SK-N-SH treated with all-trans-retinoic acid at 6 μM for 48 hours (cell line): ENCODE measurements at regions not wholly inside any gene's neighbourhood (a gene's known extent, or its start where the extent isn't known, plus 50 kb on each side); places are given as distances from the start of the nearest gene placed in this dataset.
A peak's percentile ranks its signal among the peaks of the same experiment; 100 is the strongest.

Experiments
- ATAC-seq: fragments of 200-7000 bp; cut with Tn5 transposase; 3 replicates; pipeline ENCODE4 v1.9.1; 2020; ENCODE audit warnings: mild to moderate bottlenecking, moderate library complexity
- ARNTL ChIP-seq: fragments of 450-650 bp; formaldehyde crosslinking; IDR thresholded peaks from 2 replicates; pipeline ENCODE4 v1.5.0; 2020; ENCODE audit warnings: low read depth, mild to moderate bottlenecking, moderate library complexity, borderline replicate concordance
- BACH2 ChIP-seq: fragments of 250-450 bp; sonication (Bioruptor Pico); IDR thresholded peaks from 2 replicates; pipeline ENCODE4 v1.9.0; 2021; ENCODE audit warnings: mild to moderate bottlenecking, borderline replicate concordance
- CREB5 ChIP-seq: fragments of 250-450 bp; sonication (Bioruptor Pico); IDR thresholded peaks from 2 replicates; pipeline ENCODE4 v1.5.1; 2020; ENCODE audit warnings: low read depth, mild to moderate bottlenecking, moderate library complexity
- CSDC2 ChIP-seq: fragments of 250-450 bp; sonication (Bioruptor Pico); IDR thresholded peaks from 2 replicates; pipeline ENCODE4 v1.5.0; 2020; ENCODE audit warnings: mild to moderate bottlenecking, moderate library complexity
- CSRNP3 ChIP-seq: fragments of 250-450 bp; sonication (Bioruptor Pico); IDR thresholded peaks from 2 replicates; pipeline ENCODE4 v1.5.1; 2021; ENCODE audit warnings: mild to moderate bottlenecking, moderate library complexity
- ESRRG ChIP-seq: fragments of 250-450 bp; sonication (Bioruptor Pico); IDR thresholded peaks from 2 replicates; pipeline ENCODE4 v1.6.1; 2021; ENCODE audit warnings: mild to moderate bottlenecking
- GLIS3 ChIP-seq: fragments of 250-450 bp; sonication (Bioruptor Pico); IDR thresholded peaks from 2 replicates; pipeline ENCODE4 v1.5.0; 2020; ENCODE audit warnings: mild to moderate bottlenecking, moderate library complexity
- ISL1 ChIP-seq: fragments of 250-450 bp; sonication (Bioruptor Pico); IDR thresholded peaks from 2 replicates; pipeline ENCODE4 v2.1.2; 2022; ENCODE audit warnings: mild to moderate bottlenecking, moderate library complexity
- OSR1 ChIP-seq: fragments of 250-450 bp; sonication (Bioruptor Pico); IDR thresholded peaks from 2 replicates; pipeline ENCODE4 v1.8.0; 2022; ENCODE audit warnings: moderate library complexity, mild to moderate bottlenecking, inconsistent platforms
- PATZ1 ChIP-seq: fragments of 250-450 bp; sonication (Bioruptor Pico); IDR thresholded peaks from 2 replicates; pipeline ENCODE4 v1.8.0; 2020; ENCODE audit warnings: mild to moderate bottlenecking, moderate library complexity, borderline replicate concordance
- PPARA ChIP-seq: fragments of 250-450 bp; sonication (Bioruptor Pico); IDR thresholded peaks from 2 replicates; pipeline ENCODE4 v1.5.0; 2020; ENCODE audit warnings: mild to moderate bottlenecking, borderline replicate concordance
- RARB ChIP-seq: fragments of 250-450 bp; sonication (Bioruptor Pico); IDR thresholded peaks from 2 replicates; pipeline ENCODE4 v1.8.0; 2021; ENCODE audit warnings: mild to moderate bottlenecking, moderate library complexity
- SNAI2 ChIP-seq: fragments of 250-450 bp; sonication (Bioruptor Pico); IDR thresholded peaks from 2 replicates; pipeline ENCODE4 v1.5.0; 2020; ENCODE audit warnings: mild to moderate bottlenecking, moderate library complexity
- TOX ChIP-seq: fragments of 250-450 bp; sonication (Bioruptor Pico); IDR thresholded peaks from 2 replicates; pipeline ENCODE4 v1.8.0; 2021; ENCODE audit warnings: mild to moderate bottlenecking, moderate library complexity, borderline replicate concordance
- TSHZ2 ChIP-seq: fragments of 250-450 bp; sonication (Bioruptor Pico); IDR thresholded peaks from 2 replicates; pipeline ENCODE4 v1.5.0; 2020; ENCODE audit warnings: mild to moderate bottlenecking, moderate library complexity
- ZC3H10 ChIP-seq: fragments of 250-450 bp; sonication (Bioruptor Pico); IDR thresholded peaks from 2 replicates; pipeline ENCODE4 v1.5.1; 2021; ENCODE audit warnings: mild to moderate bottlenecking, moderate library complexity
- ZFP3 ChIP-seq: fragments of 250-450 bp; sonication (Bioruptor Pico); IDR thresholded peaks from 2 replicates; pipeline ENCODE4 v1.5.0; 2020; ENCODE audit warnings: mild to moderate bottlenecking, moderate library complexity
- ZFP30 ChIP-seq: fragments of 450-650 bp; formaldehyde crosslinking; IDR thresholded peaks from 2 replicates; pipeline ENCODE4 v1.5.0; 2022; ENCODE audit warnings: mild to moderate bottlenecking, moderate library complexity
- ZNF70 ChIP-seq: fragments of 450-650 bp; formaldehyde crosslinking; IDR thresholded peaks from 2 replicates; pipeline ENCODE4 v1.5.0; 2020; ENCODE audit warnings: mild to moderate bottlenecking, moderate library complexity
- ZNF8 ChIP-seq: fragments of 450-650 bp; formaldehyde crosslinking; IDR thresholded peaks from 2 replicates; pipeline ENCODE4 v1.5.0; 2020; ENCODE audit warnings: mild to moderate bottlenecking, moderate library complexity

DNA sequence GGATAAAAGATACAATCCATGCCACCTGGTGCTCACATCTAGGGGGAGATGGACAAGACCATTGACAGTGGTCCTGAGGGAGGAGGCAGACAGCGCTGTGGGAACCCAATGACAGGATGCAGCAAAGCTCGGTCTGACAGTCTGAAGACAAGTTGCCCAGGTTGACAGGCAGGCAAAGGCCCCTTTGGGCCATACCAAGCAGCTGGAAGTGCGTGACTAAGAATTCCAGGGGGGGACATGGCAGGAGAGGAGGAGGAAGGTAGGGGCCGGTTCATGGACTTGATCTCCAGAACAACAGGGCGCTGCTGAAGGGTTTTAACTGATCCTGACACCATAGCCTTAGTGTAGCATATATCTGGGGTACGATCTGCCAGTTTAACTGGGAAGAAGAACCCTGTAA lies 83.4 kb downstream of the RPLP1 start (continued):
- no peak for TF ChIP-seq PATZ1
- no peak for TF ChIP-seq RARB (CRISPR knock-in tag)
- TF ChIP-seq, all 23 proteins: peak for 0

- ATAC-seq: no peak
- TF ChIP-seq PATZ1 (no peak), BACH2 (CRISPR knock-in tag) (no peak), GLIS3 (CRISPR knock-in tag) (no peak), PPARA (CRISPR knock-in tag) (no peak), CSDC2 (CRISPR knock-in tag) (no peak), ZNF8 (CRISPR knock-in tag) (no peak), CREB5 (CRISPR knock-in tag) (no peak), ISL1 (CRISPR knock-in tag) (no peak), OSR1 (no peak), RARB (CRISPR knock-in tag) (no peak), ZC3H10 (CRISPR knock-in tag) (no peak), TSHZ2 (no peak), ARNTL (CRISPR knock-in tag) (no peak), ESRRG (CRISPR knock-in tag) (no peak), SNAI2 (CRISPR knock-in tag) (no peak), ZNF70 (CRISPR knock-in tag) (no peak), TOX (CRISPR knock-in tag) (no peak), ZFP30 (CRISPR knock-in tag) (no peak), CSRNP3 (no peak), ZFP3 (CRISPR knock-in tag) (no peak)
Observed at GRCh38 chr15:69536726-69537512, 84.3 kb downstream of the RPLP1 start.

DNA sequence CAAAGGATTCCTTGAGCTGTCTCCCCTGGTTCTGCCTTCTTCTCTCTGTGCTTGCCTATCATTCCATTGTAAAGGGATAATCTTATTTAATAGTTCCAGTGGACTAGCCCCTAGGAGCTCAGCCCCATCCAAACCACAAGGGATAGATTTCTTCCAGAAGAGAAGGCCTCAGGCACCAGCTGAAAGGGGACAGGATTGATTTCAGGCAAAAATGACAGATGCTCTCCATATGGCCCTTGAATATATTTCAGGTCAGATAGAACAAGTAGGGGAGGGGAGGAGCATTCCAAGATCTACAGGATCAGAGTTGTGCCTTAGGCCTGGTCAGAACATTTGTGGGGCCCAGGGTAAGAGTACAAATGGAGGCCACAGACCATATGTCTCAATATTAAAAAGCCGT lies 85.3 kb downstream of the RPLP1 start:
- no peak; the same call in 2 of the 3 replicates for ATAC-seq
- no peak for TF ChIP-seq ZFP30 (CRISPR knock-in tag)
- TF ChIP-seq CSDC2 (CRISPR knock-in tag): no peak
- peak; percentile 91 for TF ChIP-seq ZNF70 (CRISPR knock-in tag)
